OCI-LY1 (cell line): ENCODE measurements at regions not wholly inside any gene's neighbourhood (a gene's known extent, or its start where the extent isn't known, plus 50 kb on each side); places are given as distances from the start of the nearest gene placed in this dataset.

ENCODE experiments used
- CTCF ChIP-seq: fragments of 200-600 bp; sonication (generic), shearing (Covaris generic); IDR thresholded peaks from 2 replicates; pipeline ENCODE4 v1.5.1; 2017; ENCODE audit warnings: mild to moderate bottlenecking, antibody characterized with exemption, low read length, moderate library complexity, mixed read lengths
- EZH2 ChIP-seq: fragments of 200-600 bp; sonication (generic), shearing (Covaris generic); IDR thresholded peaks from 2 replicates; pipeline ENCODE4 v1.8.0; 2017; ENCODE audit warnings: borderline replicate concordance, mixed run types, mild to moderate bottlenecking, antibody characterized with exemption, low read length, moderate library complexity, mixed read lengths

GRCh38 chr1:217983051-217983375 lies 302.1 kb upstream of the RRP15 start:
- TF ChIP-seq CTCF = no peak
- no peak for TF ChIP-seq EZH2
